GM21515 (cell line): ENCODE measurements at regions not wholly inside any gene's neighbourhood (a gene's known extent, or its start where the extent isn't known, plus 50 kb on each side); places are given as distances from the start of the nearest gene placed in this dataset.
"Not testable (repeated sequence)": the region's sequence is repeated elsewhere in the genome, so short reads cannot be mapped to it uniquely, and the experiment has no call there.

Experiments
- ATAC-seq: cut with Tn5 transposase; IDR thresholded peaks from one replicate; pipeline ENCODE4 v1.9.1; 2021; ENCODE audit not compliant: unreplicated experiment

DNA sequence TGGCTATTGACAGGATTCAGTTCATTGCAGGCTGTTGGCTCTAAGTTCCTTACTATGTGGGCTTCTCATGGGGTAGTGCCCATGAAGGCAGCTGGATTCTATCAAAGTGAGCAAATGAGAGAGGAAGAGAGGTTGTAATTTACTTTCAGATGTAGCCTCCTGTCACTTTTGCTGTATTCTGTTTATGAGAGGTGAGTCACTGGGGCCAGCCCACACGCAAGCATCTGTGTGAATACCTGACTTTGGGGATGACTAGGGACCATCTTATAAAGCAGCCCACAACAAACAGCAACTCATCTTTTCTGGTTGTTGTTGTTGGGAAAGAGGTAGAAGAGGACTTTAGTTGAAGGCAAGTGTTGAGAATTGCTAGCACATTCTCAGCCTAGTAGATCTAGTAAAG lies 506.3 kb upstream of the GRM7 start:
- no peak for ATAC-seq

DNA sequence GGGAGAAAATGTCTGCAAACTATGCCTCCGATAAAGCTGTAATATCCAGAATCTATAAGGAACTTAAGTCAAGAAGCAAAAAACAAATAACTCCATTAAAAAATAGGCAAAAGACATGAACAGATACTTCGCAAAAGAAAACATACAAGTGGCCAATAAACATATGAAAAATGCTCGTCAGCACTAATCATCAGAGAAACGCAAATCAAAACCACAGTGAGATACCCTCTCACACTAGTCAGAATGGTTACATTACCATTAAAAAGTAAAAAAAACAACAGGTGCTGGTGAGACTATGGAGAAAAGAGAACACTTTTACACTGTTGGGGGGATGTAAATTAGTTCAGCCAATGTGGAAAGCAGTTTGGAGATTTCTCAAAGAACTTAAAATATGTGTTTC lies 498.5 kb upstream of the GRM7 start:
- ATAC-seq: no peak

DNA sequence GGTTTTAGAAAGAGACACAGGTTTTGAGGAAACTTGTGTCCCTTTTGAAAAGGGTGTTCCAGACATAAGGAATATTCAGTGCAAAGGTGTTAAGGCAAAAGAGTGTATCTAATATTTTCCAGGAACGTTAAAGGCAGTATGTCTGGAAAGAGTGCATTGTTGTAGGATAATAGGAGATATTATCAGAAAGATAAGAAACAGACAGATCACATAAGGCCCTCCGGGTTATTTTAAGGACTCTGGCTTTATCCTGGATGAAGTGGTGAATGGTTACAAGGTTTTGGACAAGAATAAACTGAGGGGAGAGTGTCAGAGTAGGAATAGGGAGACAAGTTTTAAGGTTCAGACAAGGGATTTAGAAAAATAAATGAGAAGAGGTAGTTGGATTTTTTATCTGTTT lies 493.7 kb upstream of the GRM7 start:
- ATAC-seq: no peak

DNA sequence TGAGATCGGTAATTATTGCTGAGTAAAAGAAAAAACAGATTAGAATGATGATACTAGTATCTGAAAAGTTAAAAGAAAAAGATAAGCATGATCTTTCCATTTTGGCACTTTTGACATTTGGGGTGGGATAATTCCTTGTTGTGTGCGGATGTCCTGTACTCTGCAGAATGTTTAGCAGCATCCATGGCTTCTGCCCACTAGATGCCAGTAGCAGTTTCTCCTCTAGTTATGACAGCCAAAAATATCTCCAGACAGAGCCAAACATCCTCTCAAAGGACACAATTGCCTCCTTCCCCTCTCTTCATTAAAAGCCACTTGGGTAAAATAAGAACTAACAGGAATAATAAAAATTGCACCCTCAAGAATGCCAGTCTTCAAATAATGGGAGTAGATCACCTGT lies 468.8 kb upstream of the GRM7 start:
- ATAC-seq: no peak

DNA sequence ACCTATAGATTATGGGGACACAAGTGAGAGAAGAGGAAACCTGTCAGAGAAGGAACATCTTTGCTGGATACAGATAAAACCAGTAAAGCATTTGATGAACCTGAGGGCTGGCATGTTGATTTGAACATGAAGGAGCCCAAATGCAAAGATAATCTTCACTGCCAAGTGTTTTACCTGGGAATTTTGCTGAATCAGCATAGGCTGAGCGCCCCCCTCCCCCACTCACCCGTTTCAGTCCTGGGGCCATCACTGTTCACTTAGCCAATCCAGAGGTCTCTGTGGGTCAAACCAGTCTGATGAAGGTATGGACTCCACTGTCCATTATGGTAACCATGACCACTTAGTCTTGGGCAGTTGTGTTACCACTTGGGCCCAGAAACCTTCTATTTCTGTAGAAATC lies 466.0 kb upstream of the GRM7 start:
- ATAC-seq: no peak

DNA sequence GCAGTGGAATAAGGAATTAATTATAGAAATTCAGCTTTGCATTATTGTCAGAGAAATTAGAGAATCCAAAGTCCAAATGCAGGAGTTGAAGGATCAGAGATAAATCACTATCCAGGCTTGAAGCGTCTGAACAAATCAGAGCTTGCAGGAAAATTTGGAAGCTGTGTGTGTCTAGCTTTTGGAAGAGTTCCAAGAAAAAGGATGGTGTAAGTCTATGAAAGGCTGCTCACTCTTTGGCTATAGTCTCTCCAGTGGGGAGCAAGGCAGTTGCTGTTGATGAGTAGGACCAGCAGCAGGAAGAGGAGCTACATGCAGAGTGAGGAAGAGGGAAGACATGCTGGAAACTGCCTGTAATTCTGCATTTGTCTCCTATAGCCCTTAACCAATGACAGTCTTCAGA lies 464.3 kb upstream of the GRM7 start:
- ATAC-seq: no peak

DNA sequence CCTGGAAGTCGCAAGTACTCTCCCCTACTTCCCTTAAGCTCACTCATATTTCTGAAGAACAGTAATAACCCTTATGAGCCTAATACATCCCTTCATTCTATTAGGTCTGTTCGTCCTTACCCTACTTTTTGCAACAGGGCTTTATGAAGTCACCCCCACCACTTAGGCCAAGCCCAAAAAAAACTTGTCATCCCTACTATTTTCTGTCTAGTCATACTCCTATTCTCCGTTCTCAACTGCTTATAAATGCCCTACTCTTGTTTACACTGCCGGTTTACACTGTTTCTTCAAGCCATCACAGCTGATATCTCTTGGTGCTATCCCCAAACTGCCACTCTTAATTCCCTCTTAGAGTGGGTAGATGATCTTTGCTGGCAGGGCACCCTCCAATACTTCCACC lies 458.2 kb upstream of the GRM7 start:
- not testable (repeated sequence) for ATAC-seq

DNA sequence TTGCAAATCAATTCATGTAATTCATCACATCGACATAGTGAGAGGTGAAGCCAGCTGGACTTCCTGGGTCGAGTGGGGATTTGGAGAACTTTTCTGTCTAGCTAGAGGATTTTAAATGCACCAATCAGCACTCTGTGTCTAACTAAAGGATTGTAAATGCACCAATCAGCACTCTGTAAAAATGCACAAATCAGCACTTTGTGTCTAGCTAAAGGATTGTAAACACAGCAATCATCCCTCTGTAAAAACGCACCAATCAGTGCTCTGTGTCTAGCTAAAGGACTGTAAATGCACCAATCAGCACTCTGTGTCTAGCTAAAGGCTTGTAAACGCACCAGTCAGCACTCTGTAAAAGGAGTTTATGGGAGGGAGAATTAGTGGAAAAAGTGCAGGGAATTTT lies 454.0 kb upstream of the GRM7 start:
- not testable (repeated sequence) for ATAC-seq

DNA sequence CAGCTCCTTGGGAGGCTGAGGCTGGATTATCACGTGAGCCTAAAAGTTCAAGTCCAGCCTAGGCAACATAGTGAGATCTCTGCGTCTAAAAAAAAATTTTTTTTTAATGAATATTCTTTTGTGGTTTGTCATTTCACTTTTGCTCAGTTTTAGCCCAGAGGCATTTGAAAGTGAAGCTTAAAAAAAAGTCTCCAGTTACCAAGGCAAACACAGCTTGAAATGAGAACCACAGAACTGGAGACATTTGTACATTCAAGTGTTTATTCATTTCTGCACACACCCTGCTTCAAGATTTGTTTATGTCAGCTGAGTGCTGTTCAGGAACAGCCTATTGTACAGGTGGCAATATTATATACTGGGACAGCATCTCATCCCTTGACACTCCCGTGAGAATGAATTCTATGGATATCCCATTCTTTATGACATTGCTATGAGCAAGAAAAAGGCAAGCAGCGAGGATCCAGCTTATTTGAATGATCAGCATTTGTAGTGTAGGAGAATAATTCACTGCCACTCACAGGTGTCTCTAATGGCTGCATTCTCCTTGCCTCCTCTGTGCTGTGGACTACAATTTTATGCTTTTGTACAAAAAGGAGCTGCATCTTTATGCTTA lies 444.8 kb upstream of the GRM7 start:
- no peak for ATAC-seq

DNA sequence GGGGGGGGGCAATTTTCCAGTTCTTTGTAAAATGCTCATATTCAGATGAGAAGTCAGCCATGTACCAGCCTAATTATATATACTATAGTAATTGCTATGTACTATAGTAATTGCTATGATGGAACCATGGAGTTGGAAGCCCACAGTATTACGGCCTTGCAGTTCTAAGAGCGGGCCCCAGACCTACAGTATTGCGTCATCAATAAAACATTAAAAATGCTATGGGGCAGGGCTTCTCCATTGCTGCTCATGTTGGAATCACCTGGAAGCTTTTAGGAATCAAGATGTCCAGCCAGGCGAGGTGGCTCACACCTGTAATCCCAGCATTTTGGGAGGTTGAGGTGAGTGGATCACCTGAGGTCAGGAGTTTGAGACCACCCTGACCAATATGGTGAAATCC lies 443.7 kb upstream of the GRM7 start:
- ATAC-seq: no peak

DNA sequence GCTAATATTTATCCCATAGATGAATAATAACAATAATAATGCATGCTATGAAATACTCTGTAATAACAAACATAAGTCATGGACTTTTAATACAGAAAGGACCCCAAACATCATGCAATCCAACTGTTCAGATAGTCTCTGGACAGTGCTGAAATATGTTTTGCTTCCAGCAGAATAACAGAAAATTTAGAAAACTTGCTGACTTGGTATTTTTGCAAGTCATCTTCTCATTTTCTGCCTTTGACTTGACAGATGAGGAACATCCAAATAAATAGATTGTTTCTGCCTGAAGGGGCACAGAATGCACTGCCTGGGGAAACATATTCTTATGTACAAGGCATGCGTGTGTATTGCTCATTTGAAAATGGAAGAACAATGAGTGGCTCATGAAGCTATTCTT lies 442.4 kb upstream of the GRM7 start:
- ATAC-seq: no peak

DNA sequence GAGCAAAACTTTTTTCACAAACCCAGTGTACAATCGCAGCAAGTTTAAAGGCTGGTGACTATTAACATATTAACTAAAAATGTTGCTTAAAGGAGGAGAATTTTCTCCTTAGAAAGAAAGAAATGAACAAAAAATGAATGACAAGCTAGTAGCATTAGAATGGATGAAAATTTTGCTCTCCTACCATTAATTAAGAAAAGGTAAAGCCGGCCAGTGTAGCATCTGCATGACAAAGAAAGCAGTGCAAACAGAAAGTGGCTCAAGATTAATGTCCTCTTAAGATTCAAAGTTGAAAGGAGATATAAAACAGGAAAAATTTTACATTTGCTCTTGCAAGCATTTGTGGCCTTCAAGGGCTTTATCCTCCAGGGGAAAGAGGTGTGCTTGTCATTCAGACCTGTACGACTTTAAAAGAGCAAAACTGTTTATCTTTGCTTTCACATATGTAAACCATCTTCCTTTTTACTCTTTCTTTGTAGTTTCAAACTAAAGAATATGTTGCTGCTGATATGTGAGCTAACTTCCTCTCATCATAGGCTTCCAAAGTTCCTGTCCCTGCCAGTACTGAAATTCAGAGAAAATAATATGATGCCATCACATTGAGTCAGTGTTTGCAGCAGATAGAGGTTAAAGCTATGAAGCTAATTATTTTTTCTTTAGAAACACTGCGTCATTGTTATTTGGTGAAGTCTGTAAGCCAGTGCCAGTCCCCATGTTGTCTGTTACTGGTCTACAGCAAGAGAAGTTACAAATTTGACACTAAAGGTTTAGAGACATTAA lies 439.1 kb upstream of the GRM7 start:
- no peak for ATAC-seq

DNA sequence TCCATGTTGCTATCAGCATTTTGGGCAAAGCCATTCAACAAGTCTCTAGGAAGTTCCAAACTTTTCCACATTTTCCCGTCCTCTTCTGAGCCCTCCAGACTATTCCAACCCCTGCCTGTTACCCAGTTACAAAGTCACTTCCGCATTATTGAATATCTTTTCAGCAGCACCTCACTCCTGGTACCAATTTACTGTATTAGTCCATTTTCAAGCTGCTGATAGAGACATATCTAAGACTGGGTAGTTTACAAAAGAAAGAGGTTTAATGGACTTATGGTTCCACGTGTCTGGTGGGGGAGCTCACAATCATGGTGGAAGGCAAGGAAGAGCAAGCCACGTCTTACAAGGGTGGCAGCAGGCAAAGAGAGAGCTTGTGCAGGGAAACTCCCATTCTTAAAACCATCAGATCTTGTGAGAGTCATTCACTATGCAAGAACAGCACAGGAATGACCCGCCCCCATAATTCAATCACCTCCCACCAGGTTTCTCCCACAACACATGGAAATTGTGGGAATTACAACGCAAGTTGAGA lies 435.6 kb upstream of the GRM7 start:
- ATAC-seq: no peak

DNA sequence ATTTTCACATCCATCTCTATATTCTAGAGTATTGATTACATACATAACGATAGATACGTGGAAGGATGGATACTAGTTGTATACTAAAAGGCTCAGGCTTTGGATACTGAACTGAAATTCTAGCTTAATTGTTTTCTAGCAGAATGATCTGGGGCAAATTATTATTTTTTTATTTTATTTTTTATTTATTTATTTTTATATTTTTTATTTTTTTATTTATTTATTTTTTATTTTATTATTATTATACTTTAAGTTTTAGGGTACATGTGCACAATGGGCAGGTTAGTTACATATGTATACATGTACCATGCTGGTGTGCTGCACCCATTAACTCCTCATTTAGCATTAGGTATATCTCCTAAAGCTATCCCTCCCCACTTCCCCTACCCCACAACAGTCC lies 432.6 kb upstream of the GRM7 start:
- ATAC-seq: not testable (repeated sequence)

DNA sequence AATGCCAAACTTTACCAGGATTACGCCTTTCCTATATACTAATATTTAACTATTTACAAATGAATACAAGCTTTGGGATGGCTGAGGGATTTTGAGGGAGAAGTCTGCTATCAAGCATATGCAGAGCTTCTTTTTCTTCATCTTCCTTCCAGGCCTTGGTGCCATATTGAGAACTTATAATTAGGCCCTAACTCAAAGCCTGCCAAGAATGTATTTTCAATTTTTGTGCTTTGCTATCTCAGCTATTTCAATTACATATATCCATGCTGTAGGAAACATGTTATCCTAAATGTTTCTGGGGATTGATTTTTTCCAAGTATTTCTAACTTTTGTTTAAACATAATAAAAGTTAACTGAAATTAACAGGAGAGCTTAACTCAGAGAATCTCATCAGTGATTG lies 425.0 kb upstream of the GRM7 start:
- no peak for ATAC-seq

DNA sequence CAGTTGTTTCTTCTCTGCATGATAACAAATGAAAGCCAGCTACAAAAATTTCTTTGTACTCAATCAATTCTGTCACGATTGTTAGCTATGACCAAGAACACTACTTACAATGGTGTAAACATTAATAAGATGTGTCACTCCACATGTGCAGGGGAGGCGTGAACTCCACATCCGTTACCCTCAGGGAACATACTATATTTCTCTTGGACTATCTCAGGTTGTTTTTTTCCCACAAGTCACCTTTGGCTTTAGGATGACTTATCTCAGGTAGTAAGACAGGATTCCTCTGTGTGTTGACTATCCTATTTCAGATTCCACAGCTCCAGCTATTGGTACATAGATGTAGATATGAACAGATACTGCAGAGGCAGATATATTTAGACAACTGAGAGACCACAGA lies 423.3 kb upstream of the GRM7 start:
- ATAC-seq: no peak

DNA sequence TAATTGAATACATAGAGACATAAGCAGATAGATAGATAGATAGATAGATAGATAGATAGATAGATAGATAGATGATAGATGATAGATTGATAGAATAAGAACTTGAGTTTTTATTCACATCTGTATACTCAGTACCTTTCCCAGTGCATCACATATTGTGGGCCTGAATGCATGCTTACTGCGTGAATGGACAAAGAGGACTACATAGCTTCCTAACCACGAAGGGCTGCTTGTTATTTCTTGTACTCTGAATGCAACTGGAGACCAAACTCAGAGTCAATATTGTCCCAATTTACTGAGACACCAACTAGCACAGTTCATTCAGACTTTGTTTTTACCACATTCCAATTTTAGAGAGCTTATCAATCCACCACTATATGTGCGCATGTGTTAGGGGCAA lies 422.9 kb upstream of the GRM7 start:
- no peak for ATAC-seq

DNA sequence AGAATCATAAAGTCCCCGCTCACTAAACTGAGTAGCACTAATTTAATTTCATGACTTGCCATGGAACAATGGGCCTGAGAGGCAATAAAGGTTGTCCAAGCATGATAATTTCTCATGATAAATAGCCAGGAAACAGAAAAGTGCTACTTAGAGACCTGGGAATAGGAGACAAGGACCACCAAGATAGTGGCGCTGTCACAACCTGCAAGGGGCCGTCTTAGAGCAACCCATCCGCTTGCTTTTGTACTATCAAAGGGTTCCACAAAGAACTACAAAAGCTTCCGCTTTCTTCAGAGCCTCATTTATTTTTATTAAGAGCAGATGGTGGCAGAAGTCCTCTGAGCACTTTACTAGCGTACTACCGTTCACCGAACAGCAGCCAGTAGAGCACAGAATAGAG lies 421.7 kb upstream of the GRM7 start:
- no peak for ATAC-seq

DNA sequence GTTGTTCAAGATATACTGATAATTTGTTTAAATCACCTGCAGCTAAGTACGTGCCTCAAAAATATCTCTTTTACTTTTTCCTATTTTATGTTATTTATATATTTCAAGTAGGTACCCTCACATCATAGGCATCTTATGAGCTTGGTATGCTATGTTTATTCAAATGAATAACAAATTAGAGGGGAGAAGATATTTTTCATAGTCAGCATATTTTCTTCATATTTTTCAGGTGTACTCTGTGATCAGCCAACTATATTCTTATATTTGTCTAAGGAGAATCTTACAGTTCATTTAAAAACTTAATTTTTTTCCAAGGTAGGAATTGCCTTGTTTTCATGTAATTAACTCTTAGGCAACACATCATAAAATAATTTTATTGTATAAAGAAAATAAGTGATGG lies 421.1 kb upstream of the GRM7 start:
- no peak for ATAC-seq

DNA sequence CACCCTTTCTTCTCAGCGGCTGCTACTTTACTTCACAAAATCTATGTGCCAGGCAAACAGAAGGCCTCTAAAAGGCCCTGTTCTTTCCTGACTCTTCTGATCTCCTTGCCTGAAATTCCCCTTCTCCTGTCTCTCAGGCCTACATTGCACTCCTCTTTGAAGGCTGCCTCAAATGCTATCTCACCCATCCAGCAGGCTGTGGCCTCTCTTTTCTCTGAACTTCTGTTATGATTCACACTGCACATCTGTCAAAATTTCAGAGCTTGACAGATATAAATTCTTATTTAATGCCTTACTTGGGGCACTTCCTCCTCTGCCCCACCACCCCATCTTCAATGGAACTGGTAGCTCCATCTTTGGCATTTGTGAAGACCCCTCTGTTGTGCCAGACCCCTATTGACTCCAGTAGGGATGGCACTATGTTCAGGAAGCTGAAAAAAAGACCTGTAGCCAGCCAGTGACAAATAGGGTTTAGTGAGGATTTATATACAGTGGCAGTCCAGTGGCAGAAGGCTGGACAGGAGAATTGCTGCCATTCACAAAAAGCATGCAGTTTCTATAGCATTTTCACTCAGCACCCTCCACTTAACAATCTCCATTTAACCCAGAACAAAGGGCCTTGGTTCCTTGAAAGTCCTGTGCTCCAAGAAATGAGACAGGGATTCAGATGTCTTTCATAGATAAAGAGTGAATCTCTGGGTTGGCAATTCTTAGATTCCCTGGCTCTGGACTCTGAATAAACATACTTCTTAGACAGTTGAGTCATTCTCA lies 415.8 kb upstream of the GRM7 start:
- no peak for ATAC-seq

DNA sequence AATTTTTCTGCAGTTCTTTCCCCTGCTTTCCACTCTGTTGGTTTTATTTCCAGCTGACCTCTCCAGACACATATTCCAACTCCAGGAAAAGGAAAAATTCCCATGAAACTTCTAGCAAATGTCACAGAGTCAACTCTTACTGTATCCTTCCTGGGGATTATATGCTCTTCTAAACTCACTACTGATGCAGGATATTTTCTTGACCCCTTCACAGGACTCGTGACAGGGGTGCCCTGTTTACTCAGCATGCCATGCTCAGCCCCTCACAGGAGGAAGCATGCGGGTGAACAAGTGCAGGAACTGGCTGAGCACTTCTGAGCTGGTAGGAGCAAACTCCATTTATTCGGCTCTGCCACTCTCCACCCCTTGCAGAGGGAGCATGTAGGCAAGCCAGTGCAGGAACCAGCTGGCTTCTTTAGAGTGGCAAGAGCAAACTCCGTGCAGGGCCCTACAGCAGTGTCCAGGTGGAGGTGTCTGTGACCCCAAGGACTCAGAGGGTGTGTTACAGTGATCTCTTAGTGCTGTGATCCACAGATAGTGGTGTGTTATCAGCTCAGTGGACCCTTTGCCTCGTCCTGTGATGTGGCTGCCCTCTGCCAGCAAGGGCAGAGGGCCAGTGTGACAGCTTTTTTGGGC lies 413.6 kb upstream of the GRM7 start:
- ATAC-seq: no peak

DNA sequence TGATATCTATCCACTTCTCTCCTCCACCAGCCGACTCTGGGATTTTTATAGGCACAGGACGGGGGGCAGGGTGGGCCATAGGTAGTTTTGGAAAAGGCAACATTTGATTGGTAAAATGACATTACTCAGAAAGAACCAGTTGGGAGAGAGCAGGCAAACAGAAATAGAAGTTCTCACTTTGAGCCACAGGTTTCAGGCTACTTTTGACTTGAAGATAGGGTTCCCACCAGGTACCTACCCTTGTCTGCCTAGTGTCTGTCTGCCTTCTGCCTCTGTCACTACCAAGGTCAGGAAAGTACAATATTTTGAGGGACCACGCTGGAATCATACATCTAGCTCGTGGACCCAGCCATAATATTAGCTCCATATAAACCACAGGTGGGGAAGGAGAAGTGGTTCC lies 412.9 kb upstream of the GRM7 start:
- no peak for ATAC-seq
